GM12878 (cell line): ENCODE measurements at regions not wholly inside any gene's neighbourhood (a gene's known extent, or its start where the extent isn't known, plus 50 kb on each side); places are given as distances from the start of the nearest gene placed in this dataset.

ENCODE experiments used
- ATAC-seq: fragments of 200-7000 bp; cut with Tn5 transposase; 3 replicates; pipeline ENCODE4 v1.9.1; 2020; ENCODE audit warnings: mild to moderate bottlenecking, moderate library complexity
- BruUV-seq: library from RNA; stranded (reverse); fragments of 400-500 nt; replicated peaks from 2 replicates; lab custom pipeline; 2021; lab: Mats Ljungman, UMichigan
- CTCF ChIA-PET: fragments of 300-600 bp; sonication (Branson Sonifier 250); formaldehyde crosslinking; extraction: SDS; loops from one replicate; lab custom pipeline; 2021; ENCODE audit warnings: inconsistent platforms; lab: Yijun Ruan, JAX
- POLR2A ChIA-PET: fragments of 350-600 bp; formaldehyde crosslinking; extraction: SDS; loops from one replicate; lab custom pipeline; 2021; ENCODE audit warnings: inconsistent platforms; lab: Charles Lee
- RAD21 ChIA-PET: fragments of 300-600 bp; sonication (Branson Sonifier 250); formaldehyde crosslinking; loops from one replicate; lab custom pipeline; 2023; ENCODE audit warnings: antibody characterized with exemption; ENCODE audit not compliant: unreplicated experiment; lab: Charles Lee
- SMC1A ChIA-PET: fragments of 300-600 bp; sonication (Branson Sonifier 250); formaldehyde crosslinking; loops from one replicate; lab custom pipeline; 2023; ENCODE audit not compliant: unreplicated experiment, uncharacterized antibody; lab: Charles Lee
- DNase-seq: peaks from one replicate; pipeline ENCODE4 v3.0.0-alpha.2; 2011; ENCODE audit warnings: low read depth, low spot score
- FAIRE-seq: peaks from 3 replicates; lab custom pipeline; 2011; peaks lifted over from hg19 to GRCh38; lab: Jason Lieb, UNC
- H2AFZ ChIP-seq: 2 replicates; pipeline ENCODE4 v1.6.0; 2011; ENCODE audit warnings: low read depth, low read length, control low read depth; ENCODE audit not compliant: control insufficient read depth
- H3K27ac ChIP-seq: 2 replicates; pipeline ENCODE4 v1.5.1; 2011; ENCODE audit warnings: control low read depth; ENCODE audit not compliant: control insufficient read depth, insufficient read depth
- H3K27me3 ChIP-seq, 2 experiments: replicated peaks in 1 of 2; 2 replicates each; pipeline versions ENCODE4 v1.6.0 to v1.6.1; 2011; ENCODE audit warnings: low read length in 1 of 2; ENCODE audit not compliant: control insufficient read depth in 2 of 2, insufficient read depth in 2 of 2
- H3K36me3 ChIP-seq, 2 experiments: 2 replicates each; pipeline ENCODE4 v1.5.1; 2011; ENCODE audit warnings: low read length in 1 of 2; ENCODE audit not compliant: control insufficient read depth in 2 of 2, insufficient read depth in 2 of 2
- H3K4me1 ChIP-seq: 2 replicates; pipeline ENCODE4 v1.6.1; 2011; ENCODE audit warnings: mild to moderate bottlenecking, low read length, moderate library complexity, mixed read lengths; ENCODE audit not compliant: control insufficient read depth, insufficient read depth
- H3K4me2 ChIP-seq: 2 replicates; pipeline ENCODE4 v1.6.0; 2011; ENCODE audit warnings: control low read depth; ENCODE audit not compliant: control insufficient read depth, insufficient read depth
- H3K4me3 ChIP-seq: fragments of 200-600 bp; sonication (generic); 2 replicates; pipeline ENCODE4 v1.5.1; 2016
- H3K79me2 ChIP-seq: 2 replicates; pipeline ENCODE4 v1.6.0; 2011; ENCODE audit warnings: low read length; ENCODE audit not compliant: control insufficient read depth, insufficient read depth
- H3K9ac ChIP-seq: 2 replicates; pipeline ENCODE4 v1.8.0; 2011; ENCODE audit warnings: low read length, control low read depth, mixed read lengths; ENCODE audit not compliant: control insufficient read depth, insufficient read depth
- H3K9me3 ChIP-seq: replicated peaks from 3 replicates; pipeline ENCODE4 v1.5.1; 2011; ENCODE audit warnings: mild to moderate bottlenecking, low read length; ENCODE audit not compliant: control insufficient read depth, insufficient read depth
- H4K20me1 ChIP-seq: 2 replicates; pipeline ENCODE4 v1.6.0; 2011; ENCODE audit not compliant: control insufficient read depth, insufficient read depth
- EGR1 ChIP-seq, 2 experiments: IDR thresholded peaks; 1 replicate in 1 of 2; 2 replicates in 1 of 2; pipeline ENCODE4 v1.6.1; 2011 to 2012; ENCODE audit warnings: low read depth in 2 of 2, low read length in 2 of 2, borderline replicate concordance in 1 of 2, mild to moderate bottlenecking in 1 of 2, moderate library complexity in 1 of 2
- PRDM15 ChIP-seq: fragments of 450-650 bp; formaldehyde crosslinking; IDR thresholded peaks from 2 replicates; pipeline ENCODE4 v1.4.0; 2020; ENCODE audit warnings: mild to moderate bottlenecking, moderate library complexity
- SMC3 ChIP-seq: IDR thresholded peaks from 2 replicates; pipeline ENCODE4 v1.6.1; 2011; ENCODE audit warnings: low read length, improper control_type of control experiment, borderline replicate concordance
- TARDBP ChIP-seq: IDR thresholded peaks from 2 replicates; pipeline ENCODE4 v1.6.1; 2016; ENCODE audit warnings: borderline replicate concordance
- TCF3 ChIP-seq: IDR thresholded peaks from 2 replicates; pipeline ENCODE4 v1.6.1; 2012; ENCODE audit warnings: low read depth, mild to moderate bottlenecking, low read length, borderline replicate concordance; ENCODE audit not compliant: insufficient read depth
- ZZZ3 ChIP-seq: IDR thresholded peaks from 2 replicates; pipeline ENCODE4 v1.6.1; 2011; ENCODE audit warnings: low read depth; ENCODE audit not compliant: control insufficient read depth, insufficient read length
- WGBS: methylation state at CpG from one replicate; pipeline ENCODE4 v1.1.6; 2016; ENCODE audit warnings: low lambda C conversion rate; ENCODE audit not compliant: insufficient replicate concordance, insufficient coverage; ENCODE audit errors: missing lambda C conversion rate; 5-methylcytosine and 5-hydroxymethylcytosine counted together
- in situ Hi-C: fragments of 300-500 bp; cut with MboI; formaldehyde crosslinking; loops from 9 replicates; pipeline ENCODE4 v1.14.3; 2018; ENCODE audit warnings: mixed read lengths
- intact Hi-C: fragments of 100-400 bp; cut with micrococcal nuclease; formaldehyde crosslinking; loops from one replicate; pipeline ENCODE4 v1.14.2; 2022; ENCODE audit not compliant: unreplicated experiment

GRCh38 chr12:91276509-91276908 lies 93.9 kb upstream of the DCN start (continued):
- no peak for TF ChIP-seq PRDM15 (CRISPR knock-in tag)
- TF ChIP-seq, all 136 proteins: peak for 0

GRCh38 chr12:91275321-91275720 lies 92.7 kb upstream of the DCN start:
- Histone ChIP-seq H4K20me1 (no peaks in the 10 kb centered on the region), H3K36me3 (no peaks in the 10 kb centered on the region), H3K79me2 (no peaks in the 10 kb centered on the region), H3K27me3 (no peaks in the 10 kb centered on the region), H3K4me3 (no peak overlapping the region), H3K9me3 (no peaks in the 10 kb centered on the region), H2AFZ (no peak overlapping the region), H3K4me2 (no peak overlapping the region), H3K9ac (no peak overlapping the region), H3K27ac (no peak overlapping the region), H3K4me1 (no peaks in the 10 kb centered on the region)
- no peak for FAIRE-seq
- in situ Hi-C loops = no loop called here
- ChIA-PET SMC1A (no interaction called here), RAD21 (no interaction called here), POLR2A (no interaction called here), CTCF (no interaction called here)
- DNase-seq = no peak
- ATAC-seq = no peak
- WGBS = 0% methylated on average over 1 of the region's 1 CpG
- intact Hi-C loops = no loop called here
- no TSS peak for BruUV-seq
- no peak for TF ChIP-seq TARDBP
- no peak for TF ChIP-seq EGR1 (IDR thresholded peaks at IDR 0.05; ENCODE audit: borderline replicate concordance in 1 of 2, low read depth in 2 of 2, low read length in 2 of 2)
- no peak for TF ChIP-seq TCF3
- no peak for TF ChIP-seq ZZZ3
- no peak for TF ChIP-seq SMC3
- TF ChIP-seq, all 136 proteins: peak for 0
